ENCODE measurements at regions not wholly inside any gene's neighbourhood (a gene's known extent, or its start where the extent isn't known, plus 50 kb on each side); places are given as distances from the start of the nearest gene placed in this dataset.
A peak's percentile ranks its signal among the peaks of the same experiment; 100 is the strongest.

DNA sequence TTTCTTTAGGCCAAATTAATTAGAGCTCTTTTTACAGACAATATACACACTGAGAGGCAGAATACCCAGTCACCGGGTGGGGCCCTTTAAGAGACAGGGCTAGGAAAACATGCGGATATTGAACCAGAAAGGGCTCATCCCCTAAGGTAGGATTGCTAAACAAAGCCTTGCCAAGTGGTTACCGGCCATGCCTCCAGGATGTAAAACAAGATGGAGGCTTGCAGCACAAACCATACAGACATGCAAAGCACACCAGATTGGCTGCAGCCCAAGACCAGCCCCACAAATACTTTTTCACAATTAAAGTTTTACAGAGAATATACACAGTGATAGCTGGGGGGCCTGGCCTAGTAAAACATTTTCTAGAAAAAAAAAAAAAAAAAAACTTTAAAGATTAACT is 210.0 kb downstream of the KLHL4 start:
- no peak for DNase-seq

DNA sequence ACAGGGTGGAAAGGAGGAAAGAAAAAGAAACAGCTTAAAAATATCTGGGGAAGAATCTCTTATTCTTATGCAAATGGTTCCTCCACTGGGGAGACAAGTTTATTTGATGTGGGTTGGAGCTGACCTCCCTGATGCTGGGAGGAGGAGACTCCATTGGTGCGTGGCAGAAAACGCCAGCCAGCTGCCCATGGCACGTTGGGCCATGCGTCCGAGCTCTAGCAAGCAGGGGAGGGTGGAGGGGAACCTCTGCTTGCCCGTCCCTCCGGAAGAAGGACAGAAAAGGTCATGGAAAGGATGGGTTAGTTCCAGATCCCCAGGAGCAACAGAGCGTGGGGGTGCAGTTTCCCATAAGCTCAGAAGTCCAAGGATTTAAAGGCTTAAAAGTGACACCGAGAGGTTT is 210.4 kb downstream of the KLHL4 start:
- DNase-seq, result no peak

DNA sequence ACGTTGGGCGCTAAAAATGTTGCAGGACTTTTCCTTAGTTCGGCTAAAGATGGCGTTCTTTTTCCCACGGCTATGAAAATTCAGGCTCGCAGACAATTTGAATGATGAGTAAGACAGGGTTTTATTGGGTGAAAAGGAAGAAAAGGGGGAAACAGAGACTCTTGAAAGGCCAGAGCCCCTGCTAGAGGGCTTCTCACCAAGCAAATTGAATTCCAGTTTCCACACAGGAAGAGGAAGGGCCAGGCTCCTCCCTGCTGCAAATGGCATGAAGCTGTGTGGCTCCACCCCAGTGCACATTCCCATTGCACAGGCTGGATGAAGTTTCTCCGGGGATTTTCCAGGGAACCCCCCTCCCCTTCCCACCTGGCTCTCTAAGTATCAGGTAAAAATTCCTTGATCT is 210.9 kb downstream of the KLHL4 start:
- no peak for DNase-seq

DNA sequence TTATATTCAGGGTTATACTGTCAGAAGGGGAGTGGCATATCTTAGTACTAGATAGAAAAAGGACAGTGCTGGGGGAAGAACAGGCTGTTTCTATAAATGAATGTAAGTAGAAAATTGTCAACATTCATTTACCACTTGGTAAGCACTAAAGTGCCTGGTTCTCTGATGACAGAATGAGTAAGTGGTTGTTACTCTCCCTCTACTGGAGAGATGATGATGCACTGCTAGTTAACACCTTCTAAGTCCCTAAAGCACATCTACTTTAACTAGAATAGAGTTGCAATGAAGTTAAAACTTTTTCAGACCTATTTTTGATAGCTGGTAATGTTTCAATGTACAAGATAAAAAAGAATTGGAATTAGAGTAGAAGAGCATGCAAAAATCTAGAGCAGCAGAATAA is 214.5 kb downstream of the KLHL4 start:
- DNase-seq, result no peak

DNA sequence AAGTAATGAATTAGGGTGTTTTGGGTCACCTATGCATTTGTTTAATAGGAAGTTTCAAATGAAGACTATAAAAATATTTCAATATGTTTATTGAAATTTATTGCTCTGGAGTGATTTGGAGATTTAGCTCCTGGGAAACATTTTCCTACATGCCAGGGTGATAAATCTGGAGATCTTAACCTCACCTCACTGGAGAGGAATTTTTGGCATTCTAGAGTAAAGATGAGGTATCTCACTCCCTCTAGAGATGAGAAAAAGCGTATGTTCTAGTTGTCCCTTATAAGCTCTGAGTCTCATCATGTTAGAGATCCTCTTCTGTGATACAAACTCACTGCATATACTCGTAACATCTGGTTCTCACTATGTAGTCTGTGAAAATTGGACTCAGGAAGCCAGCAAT is 219.0 kb downstream of the KLHL4 start:
- DNase-seq, result no peak

DNA sequence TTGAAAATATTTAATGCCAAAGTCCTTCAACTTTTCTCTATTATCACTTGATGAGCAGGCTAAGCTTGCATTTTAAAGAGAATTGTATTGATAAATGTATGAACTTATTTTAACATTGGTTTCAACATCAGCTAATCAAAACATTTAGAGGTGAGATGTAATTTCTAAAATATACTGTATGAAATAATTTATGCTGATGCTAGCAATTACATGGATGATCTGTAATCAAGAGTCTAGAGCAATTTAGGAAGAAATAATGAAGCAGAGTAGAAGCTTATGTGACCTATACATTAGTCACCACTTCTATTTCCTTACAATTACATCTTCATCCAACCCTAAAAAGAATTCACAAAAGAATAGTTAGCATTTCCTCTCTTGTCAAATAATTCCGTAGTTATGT is 226.8 kb downstream of the KLHL4 start:
- DNase-seq, result no peak

DNA sequence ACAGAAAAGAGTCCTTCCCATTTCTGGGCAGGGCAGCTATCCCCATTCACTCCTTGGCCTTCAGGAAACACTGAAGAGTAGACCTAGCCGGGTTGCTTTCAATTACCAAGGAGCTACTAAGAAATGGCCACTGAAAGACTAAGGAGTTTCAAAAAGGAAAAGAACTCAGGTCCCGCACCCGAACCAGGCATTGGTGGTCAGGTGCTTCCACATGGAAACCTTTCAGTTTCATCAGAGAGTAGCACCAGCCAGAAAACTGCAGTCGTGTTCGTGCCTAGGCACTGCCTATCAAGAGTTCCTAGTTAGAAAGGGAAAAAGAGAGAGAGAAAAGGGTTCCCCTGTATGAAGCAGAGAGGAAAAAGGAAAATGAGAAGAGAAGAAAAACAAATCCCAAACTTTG is 237.9 kb downstream of the KLHL4 start:
- no peak for DNase-seq

DNA sequence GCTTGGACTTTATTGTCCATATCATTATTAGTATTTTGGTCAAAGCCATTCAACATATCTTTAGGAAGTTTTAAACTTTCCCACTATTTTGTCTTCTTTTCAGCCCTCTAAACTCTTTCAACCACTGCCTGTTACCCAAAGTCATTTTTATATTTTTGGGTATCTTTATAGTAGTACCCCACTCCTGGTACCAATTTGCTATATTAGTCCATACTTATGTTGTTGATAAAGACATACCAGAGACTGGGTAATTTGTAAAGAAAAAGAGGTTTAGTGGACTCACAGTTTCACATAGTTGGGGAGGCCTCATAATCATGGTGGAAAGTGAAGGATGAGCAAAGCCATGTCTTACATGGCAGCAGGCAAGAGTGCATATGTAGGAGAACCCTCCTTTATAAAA is 271.4 kb downstream of the KLHL4 start:
- no peak for DNase-seq

DNA sequence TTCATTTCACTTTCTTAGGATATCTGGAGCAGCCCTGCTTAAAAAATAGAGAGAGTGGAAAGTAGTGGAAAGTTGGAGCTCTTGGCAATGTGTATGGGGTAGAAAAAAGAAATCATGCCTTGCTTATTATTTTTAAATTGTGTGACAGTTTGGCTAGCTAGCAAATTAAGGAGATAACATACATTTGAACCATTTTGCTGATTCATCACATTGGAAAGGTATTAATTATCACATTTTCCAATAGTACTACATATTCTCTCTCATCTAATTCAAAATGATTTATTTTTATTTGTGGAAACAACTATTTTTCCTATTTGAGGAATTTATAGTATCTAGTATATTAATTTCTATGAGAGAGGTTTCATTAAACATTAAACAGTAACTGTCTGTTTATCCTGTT is 280.4 kb downstream of the KLHL4 start:
- no peak for DNase-seq

DNA sequence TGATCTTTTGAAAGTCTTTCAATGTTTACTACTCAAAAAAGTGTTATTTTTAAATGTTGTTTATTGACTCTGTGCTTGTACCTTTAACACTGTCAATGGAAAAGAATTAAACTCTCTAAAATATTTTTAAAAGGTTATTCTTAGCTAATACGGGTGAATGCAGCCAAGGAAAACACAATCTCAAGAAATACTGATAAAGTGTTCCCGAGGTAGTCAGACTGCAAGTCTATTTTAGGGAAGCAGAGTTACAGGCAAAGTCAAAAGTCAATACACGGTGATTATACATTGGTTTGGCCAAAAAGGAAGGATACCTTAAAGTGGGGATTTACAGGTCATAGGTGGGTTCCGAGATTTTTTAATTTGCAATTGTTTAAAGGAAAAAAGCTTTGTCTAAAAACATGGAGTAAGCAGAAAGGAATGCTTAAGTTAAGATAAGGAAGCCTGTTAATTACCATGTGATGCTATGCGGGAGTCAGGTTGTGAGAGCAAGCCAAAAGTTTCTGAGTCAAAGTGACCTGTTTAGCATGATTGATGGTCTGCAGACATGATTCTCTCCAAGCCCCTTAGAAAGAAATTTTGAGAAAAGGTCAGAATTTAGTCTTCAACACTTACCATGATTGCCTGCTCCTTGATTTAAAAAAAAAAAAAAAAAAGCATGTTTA is 288.4 kb downstream of the KLHL4 start:
- no peak for DNase-seq

DNA sequence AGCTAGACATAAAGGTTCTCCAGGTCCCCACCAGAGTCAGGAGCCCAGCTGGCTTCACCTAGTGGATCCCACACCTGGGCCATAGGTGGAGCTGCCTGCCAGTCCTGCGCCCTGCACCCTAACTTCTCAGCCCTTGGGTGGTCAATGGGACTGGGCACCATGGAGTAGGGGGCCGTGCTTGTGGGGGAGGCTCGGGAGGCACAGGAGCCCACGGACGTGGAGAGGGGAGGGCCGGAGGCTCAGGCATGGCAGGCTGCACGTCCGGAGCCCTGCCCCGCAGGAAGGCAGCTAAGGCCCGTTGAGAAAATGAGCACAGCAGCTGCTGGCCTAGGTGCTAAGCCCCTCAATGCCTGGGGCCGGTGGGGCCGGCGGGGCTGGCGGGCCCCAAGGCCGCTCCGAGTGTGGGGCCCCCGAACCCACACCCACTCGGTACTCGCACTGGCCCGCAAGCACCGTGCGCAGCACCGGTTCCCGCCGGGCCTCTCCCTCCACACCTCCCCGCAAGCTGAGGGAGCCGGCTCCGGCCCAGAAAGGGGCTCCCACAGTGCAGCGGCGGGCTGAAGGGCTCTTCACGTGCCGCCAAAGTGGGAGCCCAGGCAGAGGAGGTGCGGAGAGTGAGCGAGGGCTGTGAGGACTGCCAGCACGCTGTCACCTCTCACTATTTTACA is 291.1 kb downstream of the KLHL4 start:
- DNase-seq, result no peak

DNA sequence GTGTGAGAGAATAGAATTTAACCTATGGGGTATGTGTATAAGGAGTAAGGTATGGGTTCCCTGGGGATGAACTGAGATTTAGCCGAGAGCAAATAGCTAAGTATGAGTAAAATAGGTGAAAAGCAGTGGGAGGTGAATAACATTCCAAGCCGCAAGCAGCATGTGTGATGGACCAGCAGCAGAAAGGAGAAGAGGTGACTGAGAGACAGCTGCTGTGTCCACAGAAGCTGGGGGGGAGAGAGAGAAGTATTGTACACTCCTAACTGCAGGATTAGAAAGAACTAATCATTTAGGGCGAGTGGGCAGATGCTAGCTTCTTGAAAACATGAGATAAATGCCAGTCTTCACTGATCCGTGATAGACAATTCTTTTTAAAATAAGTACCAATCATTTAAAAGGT is 296.0 kb downstream of the KLHL4 start:
- no peak for DNase-seq

DNA sequence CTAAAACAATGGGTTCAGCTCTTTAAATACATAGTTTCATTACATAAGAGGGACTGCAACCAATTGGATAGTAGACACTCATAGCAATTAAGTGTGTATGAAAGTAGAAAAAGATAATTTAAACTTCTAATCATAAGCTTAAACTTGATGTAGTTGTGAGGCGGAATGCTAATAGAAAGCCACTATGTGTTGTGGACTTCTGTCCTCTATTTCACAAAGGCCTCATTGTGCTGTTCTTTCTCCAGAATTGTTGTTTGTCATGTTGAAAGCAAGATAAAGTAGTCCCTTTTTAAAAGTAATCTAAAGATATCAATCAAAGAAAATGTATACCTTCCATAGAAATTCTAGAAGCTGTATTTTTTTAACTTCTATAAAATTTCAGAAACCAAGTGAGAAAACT is 329.4 kb downstream of the KLHL4 start:
- no peak for DNase-seq

DNA sequence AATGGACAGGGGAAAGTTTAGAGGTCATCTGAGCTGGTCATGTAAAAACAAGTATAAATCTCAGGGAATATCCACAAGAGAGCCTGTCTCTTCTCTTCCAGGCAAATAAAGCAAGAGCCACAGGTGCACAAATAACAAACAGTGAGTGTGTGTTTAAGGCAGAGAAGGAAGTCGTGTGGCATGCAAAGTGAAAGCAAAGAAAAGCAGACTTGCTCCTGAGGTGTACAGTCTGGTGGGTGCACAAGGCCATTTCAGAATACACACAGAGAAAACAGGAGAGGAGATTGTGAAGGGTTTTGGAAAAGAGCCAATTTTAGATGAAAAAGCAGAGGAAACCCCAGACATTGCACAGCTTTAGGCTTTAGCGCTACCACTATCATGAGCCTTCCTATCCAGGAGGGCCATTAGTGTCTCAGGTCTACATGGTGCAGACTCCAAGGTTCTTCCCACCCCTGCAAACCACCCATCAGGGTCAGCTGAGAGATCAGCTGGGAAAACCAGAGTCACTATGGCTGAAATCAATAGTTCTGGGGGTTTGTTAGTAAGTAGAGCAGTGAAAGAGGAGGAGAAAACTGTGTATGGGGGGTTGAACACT is 355.8 kb downstream of the KLHL4 start:
- no peak for DNase-seq

DNA sequence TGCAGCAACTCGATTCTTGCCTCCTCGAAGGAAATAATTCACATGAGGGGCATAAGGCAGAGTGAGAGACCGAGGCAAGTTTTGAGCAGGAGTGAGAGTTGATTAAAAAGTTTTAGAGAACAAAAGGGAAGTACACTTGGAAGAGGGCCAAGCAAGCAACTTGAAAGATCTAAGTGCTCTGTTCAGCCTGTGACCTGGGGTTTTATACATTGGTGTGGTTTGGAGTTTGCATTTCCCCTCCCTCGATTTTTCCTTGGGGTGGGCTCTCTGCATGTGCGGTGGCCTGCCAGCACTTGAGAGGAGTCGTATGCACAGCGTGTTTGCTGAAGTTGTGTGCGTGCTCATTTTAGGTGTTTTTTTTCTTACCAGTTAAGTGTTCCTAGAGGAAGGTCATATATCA is 356.4 kb downstream of the KLHL4 start:
- no peak for DNase-seq

DNA sequence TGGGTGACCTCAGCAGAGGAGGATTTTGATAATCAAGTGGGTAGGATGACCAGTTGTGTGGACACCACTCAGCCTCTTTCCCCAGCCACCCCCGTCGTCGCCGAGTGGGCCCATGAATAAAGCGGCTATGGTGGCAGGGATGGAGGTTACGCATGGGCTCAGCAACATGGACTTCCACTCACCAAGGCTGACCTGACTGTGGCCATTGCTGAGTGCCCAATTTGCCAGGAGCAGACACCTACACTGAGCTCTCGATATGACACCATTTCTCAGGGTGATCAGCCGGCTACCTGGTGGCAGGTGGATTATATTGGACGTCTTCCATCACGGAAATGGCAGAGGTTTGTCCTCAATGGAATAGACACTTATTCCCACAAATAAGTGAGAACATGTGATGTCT is 361.3 kb downstream of the KLHL4 start:
- no peak for DNase-seq

DNA sequence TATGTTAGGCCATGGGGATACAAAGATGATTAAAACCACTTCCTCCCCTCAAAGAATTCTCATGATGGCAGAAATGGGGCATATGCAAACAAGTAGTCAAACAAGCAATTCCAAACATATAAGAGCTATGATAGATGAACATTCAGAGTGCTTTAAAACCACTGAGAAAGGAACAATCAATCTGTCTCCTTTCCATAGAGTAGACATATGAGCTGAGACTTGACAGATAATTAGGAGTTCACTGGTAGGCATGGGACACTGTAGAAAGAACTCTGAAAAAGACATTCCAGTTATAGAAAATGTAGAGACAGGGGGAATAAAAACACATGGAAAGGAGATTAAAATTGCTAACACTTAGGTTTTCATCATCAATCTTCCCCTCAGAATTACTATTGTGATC is 372.8 kb downstream of the KLHL4 start:
- no peak for DNase-seq

DNA sequence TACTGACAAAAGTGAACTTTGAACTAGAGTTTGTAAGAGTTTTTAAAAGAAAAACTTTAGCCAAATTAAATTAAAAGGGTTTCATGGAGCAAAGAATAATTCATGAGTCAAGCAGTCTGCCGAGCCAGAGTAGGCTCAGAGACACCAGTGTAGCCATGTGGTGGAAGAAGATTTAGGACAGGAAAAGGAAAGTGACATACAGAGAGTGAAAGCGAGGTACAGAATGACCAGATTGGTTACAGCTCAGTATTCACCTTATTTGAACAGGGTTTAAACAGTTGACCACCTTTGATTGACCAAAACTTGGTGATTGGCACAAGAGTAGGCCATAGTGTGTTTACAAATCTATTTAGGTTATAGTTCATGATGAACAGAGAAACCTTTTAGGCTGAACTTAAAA is 377.8 kb downstream of the KLHL4 start:
- no peak for DNase-seq

DNA sequence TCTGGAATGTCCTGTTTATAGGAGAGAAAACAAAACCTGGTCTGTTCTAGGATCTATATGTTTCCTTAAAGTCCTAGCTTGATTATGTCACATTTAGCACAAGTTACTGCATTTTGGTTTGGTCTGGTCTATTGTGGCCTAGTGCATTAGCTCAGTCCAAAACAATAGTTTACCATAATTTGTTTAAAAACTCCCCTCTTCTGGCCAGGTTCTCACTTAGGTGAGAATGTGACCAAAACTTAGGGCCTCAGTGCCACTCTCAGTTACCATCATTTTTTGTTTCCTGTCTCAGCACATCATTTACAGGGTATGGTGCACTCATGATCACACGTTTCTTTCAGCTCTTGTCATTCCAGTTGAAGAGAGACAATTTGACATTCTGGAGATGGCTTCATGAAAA is 378.5 kb downstream of the KLHL4 start:
- DNase-seq, result no peak

DNA sequence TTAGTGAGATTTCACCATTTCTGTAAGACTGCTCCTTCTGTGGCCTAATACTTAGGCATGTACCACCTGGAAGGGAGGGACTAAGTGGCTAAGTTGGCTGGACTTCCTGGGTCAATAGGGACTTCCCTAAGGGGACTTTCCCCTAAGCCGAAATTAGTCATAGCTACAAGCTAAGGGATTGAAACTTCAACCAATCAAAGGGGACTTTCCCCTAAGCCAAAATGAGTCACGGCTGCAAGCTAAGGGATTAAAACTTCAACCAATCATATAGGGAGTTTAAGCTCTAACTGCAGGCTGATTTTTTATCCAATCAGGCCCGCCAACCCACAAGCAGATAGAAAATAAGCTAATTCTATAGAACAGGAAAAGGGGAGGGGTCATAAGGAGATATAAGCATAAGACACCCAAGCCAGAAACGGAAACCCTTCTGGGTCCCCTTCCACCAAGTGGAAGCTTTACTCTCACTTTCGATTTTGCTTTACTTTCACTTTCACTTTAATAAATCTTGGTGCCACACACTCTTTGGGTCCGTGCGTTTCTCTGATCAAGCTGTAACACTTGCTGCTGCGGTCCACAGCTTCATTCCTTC is 382.8 kb downstream of the KLHL4 start:
- peak; percentile 10 for DNase-seq

DNA sequence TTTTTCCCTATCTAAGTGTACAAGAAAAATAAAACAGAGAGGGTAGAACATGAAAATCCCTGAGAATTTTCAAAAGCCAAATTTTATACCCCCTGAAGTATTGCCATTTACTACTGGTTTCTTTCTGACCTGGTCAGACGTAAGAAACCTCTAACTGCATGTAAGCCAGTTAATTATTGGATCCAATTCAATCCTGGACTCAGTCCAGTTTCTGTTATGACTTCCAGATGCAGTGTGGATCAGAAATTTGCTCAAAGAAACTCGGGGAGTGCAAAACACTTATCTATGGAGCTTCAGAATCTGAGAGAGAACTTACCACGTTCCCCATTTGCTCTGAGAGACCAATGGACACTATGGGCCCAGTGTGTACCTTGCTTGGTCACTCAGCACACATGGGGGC is 383.5 kb downstream of the KLHL4 start:
- no peak for DNase-seq

DNA sequence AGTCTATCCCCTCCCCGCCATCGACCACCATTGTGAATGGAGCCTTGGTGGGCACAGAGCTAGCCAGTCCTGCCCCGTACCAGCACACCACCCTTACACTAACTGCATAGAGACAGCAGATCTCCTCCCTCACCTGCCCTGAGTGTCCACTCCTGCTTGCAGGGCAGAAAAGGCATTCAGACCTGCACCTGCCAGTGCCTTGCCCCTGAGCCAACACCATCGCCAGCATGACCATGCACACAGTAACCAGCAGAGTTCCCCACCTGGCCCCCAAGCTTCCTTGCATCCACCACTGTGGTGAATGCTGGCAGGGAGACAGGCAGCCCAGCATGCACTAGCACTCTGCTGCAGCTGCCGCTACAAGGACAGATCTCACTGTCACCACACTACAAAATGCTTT is 397.1 kb downstream of the KLHL4 start:
- no peak for DNase-seq

DNA sequence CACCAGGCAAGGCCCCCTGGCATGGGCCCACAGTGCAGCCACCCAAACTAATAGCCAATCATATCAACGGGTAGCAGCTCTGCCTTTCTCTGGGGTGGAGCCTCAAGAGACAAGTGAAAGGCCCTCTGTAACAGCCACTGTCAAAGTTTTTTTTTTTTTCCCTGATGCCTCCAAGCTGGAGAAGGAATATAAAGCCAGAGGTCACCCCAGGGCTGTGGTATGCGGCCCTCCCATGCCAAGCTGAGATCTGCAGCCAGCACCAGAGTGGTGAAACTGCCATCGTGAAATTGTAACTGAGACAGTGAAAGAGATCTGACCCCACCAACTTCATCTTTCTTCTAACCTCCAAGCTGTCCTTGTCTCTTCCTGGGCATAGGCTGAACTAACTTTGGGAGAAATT is 407.0 kb downstream of the KLHL4 start:
- no peak for DNase-seq

DNA sequence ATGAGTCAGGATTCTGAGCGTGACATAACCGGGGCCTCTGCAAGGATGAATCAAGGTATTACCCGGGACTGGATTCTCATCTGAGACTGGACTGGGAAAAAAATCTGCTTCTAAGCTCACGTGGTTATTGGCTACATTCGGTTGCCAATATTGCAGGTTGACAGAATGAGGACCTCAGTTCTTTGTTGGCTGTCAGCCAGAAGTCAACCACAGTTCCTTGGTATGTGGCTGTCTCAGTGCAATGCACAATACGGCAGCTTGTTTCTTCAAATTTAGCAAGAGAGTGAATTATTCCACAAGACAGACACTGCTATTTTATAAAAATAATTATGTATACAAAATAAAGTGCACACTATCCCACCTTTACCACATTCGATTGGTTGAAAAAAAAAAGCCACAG is 424.2 kb downstream of the KLHL4 start:
- no peak for DNase-seq

DNA sequence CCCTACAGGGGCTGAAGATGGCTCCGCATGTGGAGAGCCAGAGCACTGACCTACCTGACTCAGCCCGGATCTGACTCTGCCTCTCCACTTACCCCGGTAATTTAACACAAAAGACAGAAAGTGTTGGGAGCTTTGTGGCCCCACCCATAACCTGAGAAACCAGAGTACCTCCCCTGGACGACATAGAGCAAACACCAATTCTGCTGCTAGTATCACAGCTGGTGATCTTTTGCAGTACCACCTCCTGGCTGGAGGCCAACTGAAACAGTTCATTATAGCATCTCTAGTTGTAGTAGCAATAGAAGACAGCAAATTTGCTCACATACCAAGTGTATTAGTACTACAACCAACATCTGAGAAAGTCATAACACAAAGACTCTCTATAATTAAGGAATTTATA is 443.9 kb downstream of the KLHL4 start:
- DNase-seq, result no peak

All from stimulated activated CD4-positive, alpha-beta T cell treated with anti-CD3 and anti-CD28 coated beads, Interleukin-4, amount 100 ng/mL, for 24 hours (primary cell).